ENCODE measurements at regions not wholly inside any gene's neighbourhood (a gene's known extent, or its start where the extent isn't known, plus 50 kb on each side); places are given as distances from the start of the nearest gene placed in this dataset.

DNA sequence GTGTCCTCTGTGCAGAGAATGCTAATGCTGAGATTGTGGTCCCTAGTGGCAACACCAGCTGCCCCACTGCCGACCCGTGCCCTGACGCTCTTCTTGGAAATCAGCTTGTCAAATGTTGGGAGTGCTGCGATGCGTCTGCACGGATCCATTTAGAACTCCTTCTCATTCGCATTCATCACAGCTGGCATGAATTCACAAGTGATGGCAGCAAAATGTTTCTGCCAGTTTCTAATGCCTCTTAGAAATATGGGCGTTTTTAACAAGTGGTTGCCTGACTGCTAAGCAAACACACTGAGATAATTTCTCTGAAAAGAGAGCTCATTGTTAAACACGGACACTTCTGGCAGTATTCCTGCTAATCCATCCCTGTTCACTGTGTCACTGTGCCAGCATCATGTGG, 131.9 kb upstream of the KCNJ6 start:
- Histone ChIP-seq H3K27ac (no peak overlapping the region), H3K36me3 (no peaks in the 10 kb centered on the region), H3K27me3 (peaks cover 0 to 19% (median 0%) of the 10 kb centered on the region in 9 donors), H3K4me3 (no peak overlapping the region), H3K4me1 (no peaks in the 10 kb centered on the region), H3K9me3 (no peaks in the 10 kb centered on the region)
- intact Hi-C loops (cut with DNase I) = no loop called here
- DNase-seq = no peak
- WGBS, 4 donors = 69 to 77% (median 72%) methylated on average over 9 of the region's 9 CpGs
- no peak for ATAC-seq
- TF ChIP-seq, protein P1, sequence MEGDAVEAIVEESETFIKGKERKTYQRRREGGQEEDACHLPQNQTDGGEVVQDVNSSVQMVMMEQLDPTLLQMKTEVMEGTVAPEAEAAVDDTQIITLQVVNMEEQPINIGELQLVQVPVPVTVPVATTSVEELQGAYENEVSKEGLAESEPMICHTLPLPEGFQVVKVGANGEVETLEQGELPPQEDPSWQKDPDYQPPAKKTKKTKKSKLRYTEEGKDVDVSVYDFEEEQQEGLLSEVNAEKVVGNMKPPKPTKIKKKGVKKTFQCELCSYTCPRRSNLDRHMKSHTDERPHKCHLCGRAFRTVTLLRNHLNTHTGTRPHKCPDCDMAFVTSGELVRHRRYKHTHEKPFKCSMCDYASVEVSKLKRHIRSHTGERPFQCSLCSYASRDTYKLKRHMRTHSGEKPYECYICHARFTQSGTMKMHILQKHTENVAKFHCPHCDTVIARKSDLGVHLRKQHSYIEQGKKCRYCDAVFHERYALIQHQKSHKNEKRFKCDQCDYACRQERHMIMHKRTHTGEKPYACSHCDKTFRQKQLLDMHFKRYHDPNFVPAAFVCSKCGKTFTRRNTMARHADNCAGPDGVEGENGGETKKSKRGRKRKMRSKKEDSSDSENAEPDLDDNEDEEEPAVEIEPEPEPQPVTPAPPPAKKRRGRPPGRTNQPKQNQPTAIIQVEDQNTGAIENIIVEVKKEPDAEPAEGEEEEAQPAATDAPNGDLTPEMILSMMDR (IDR thresholded peaks at IDR 0.05) = no peak
- TF ChIP-seq POLR2A (IDR thresholded peaks at IDR 0.05) = no peak

DNA sequence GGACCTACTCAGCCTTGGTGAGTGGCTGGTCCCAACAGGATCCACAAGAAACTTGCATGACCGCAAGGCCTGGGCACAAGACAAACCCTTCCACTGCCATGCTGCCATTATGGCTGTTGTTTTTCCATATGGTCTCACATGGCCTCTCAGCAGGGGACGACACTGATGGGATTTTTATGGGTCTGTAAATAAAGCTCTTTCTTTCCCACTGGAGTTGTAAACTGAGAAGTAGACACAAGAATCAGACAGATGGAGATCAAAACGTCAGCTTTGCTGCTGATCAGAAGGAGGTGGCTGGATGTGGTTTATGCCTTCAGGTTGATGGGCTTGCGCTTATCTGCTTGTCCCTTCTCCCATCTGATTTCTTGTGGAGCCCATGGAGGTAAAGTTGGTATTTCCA, 138.1 kb upstream of the KCNJ6 start:
- Histone ChIP-seq H3K4me3 (no peak overlapping the region), H3K27me3 (no peaks in the 10 kb centered on the region), H3K36me3 (no peaks in the 10 kb centered on the region), H3K27ac (no peak overlapping the region), H3K9me3 (no peaks in the 10 kb centered on the region), H3K4me1 (no peaks in the 10 kb centered on the region)
- intact Hi-C loops (cut with DNase I) = no loop called here
- ATAC-seq = no peak
- 76 to 83% (median 82%) methylated on average over 4 of the region's 4 CpGs for WGBS, 4 donors
- TF ChIP-seq, protein P1 (IDR thresholded peaks at IDR 0.05) = no peak
- TF ChIP-seq POLR2A (IDR thresholded peaks at IDR 0.05) = no peak
- no peak for DNase-seq

DNA sequence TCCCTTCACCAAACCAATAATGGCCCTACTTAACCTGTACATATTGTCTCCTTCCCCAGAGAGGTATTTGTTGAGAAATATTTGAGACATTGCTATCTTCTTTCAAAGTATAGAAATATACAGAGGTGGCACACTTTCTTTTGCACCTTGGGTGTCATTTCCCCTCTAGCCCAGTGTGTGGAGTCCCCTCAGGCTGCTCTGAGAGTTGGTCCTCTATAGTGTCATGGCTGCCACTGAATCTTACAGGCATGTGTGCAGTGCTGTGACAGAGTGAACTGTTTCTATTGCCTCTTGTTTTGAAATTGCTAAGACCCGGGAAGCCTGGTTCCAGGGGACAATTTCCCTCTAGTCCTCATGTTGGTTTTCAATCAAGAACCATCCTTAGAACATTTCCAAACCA, 140.2 kb upstream of the KCNJ6 start:
- Histone ChIP-seq H3K27ac (no peak overlapping the region), H3K9me3 (no peaks in the 10 kb centered on the region), H3K36me3 (no peaks in the 10 kb centered on the region), H3K27me3 (no peaks in the 10 kb centered on the region), H3K4me3 (no peak overlapping the region), H3K4me1 (no peaks in the 10 kb centered on the region)
- TF ChIP-seq, protein P1 (IDR thresholded peaks at IDR 0.05) = no peak
- no peak for TF ChIP-seq POLR2A (IDR thresholded peaks at IDR 0.05)
- no peak for DNase-seq
- intact Hi-C loops (cut with DNase I) = no loop called here
- 69 to 83% (median 77%) methylated on average over 1 of the region's 1 CpG for WGBS, 4 donors
- ATAC-seq = no peak

DNA sequence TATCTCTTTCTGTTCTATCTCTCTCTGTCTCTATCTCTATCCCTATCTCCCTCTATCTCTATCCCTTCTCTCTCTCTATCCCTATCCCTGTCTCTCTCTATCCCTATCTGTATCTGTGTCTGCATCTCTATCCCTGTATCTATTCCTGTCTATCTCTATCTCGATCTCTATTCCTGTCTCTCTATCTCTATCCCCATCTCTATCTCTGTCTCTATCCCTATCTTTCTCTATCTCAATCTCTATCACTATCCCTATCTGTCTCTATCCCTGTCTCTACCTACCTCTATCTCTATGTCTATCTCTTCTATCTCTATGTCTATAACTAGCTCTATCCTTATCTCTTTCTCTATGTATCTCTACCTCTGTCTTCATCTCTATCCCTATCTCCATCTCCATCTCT, 141.4 kb upstream of the KCNJ6 start:
- H3K9me3 ChIP-seq = no peaks in the 10 kb centered on the region
- no peak overlapping the region for H3K27ac ChIP-seq
- no peaks in the 10 kb centered on the region for H3K36me3 ChIP-seq
- DNase-seq = no peak
- no peaks in the 10 kb centered on the region for H3K27me3 ChIP-seq
- 77 to 84% (median 81%) methylated on average over 1 of the region's 1 CpG for WGBS, 4 donors
- intact Hi-C loops (cut with DNase I) = no loop called here
- no peaks in the 10 kb centered on the region for H3K4me1 ChIP-seq
- no peak overlapping the region for H3K4me3 ChIP-seq
- ATAC-seq = no peak
- TF ChIP-seq, protein P1 (IDR thresholded peaks at IDR 0.05) = no peak
- no peak for TF ChIP-seq POLR2A (IDR thresholded peaks at IDR 0.05)

Measured in heart left ventricle (tissue), 16 donors.